ENCODE measurements at regions not wholly inside any gene's neighbourhood (a gene's known extent, or its start where the extent isn't known, plus 50 kb on each side); places are given as distances from the start of the nearest gene placed in this dataset.

GRCh38 chr7:41287559-41288335 lies 415.1 kb downstream of the INHBA start:
- no peak for DNase-seq (ENCODE audit: low read depth)
- H3K4me3 ChIP-seq (ENCODE audit: control insufficient read depth, low read depth, low read length): no peak overlapping the region
- TF ChIP-seq CTCF (conservative IDR thresholded peaks at IDR 0.05; ENCODE audit: control insufficient read depth, insufficient read depth, low read depth, low read length): no peak

GRCh38 chr7:41280491-41280890 lies 422.4 kb downstream of the INHBA start:
- no peak for TF ChIP-seq CTCF (conservative IDR thresholded peaks at IDR 0.05; ENCODE audit: control insufficient read depth, insufficient read depth, low read depth, low read length)
- no peak for DNase-seq (ENCODE audit: low read depth)
- H3K4me3 ChIP-seq (ENCODE audit: control insufficient read depth, low read depth, low read length): no peak overlapping the region

- no peak for TF ChIP-seq CTCF (conservative IDR thresholded peaks at IDR 0.05; ENCODE audit: control insufficient read depth, insufficient read depth, low read depth, low read length)
- DNase-seq (ENCODE audit: low read depth): no peak
- no peak overlapping the region for H3K4me3 ChIP-seq (ENCODE audit: control insufficient read depth, low read depth, low read length)
These were observed 425.3 kb downstream of the INHBA start for GRCh38 chr7:41277561-41277960.

- no peak for TF ChIP-seq CTCF (conservative IDR thresholded peaks at IDR 0.05; ENCODE audit: control insufficient read depth, insufficient read depth, low read depth, low read length)
- no peak for DNase-seq (ENCODE audit: low read depth)
- H3K4me3 ChIP-seq (ENCODE audit: control insufficient read depth, low read depth, low read length): no peak overlapping the region
These were observed 427.6 kb downstream of the INHBA start for GRCh38 chr7:41275255-41275654.

- no peak for TF ChIP-seq CTCF (conservative IDR thresholded peaks at IDR 0.05; ENCODE audit: control insufficient read depth, insufficient read depth, low read depth, low read length)
- no peak for DNase-seq (ENCODE audit: low read depth)
- no peak overlapping the region for H3K4me3 ChIP-seq (ENCODE audit: control insufficient read depth, low read depth, low read length)
These were observed 428.7 kb downstream of the INHBA start for GRCh38 chr7:41274179-41274578.

- no peak for DNase-seq (ENCODE audit: low read depth)
- no peak for TF ChIP-seq CTCF (conservative IDR thresholded peaks at IDR 0.05; ENCODE audit: control insufficient read depth, insufficient read depth, low read depth, low read length)
- H3K4me3 ChIP-seq (ENCODE audit: control insufficient read depth, low read depth, low read length): no peak overlapping the region
These were observed 430.2 kb downstream of the INHBA start for GRCh38 chr7:41272664-41273063.

Measured in fibroblast of mammary gland (primary cell).